Hematopoietic multipotent progenitor cell (in vitro differentiated cells): ENCODE measurements at regions not wholly inside any gene's neighbourhood (a gene's known extent, or its start where the extent isn't known, plus 50 kb on each side); places are given as distances from the start of the nearest gene placed in this dataset.
"Not testable (repeated sequence)": the region's sequence is repeated elsewhere in the genome, so short reads cannot be mapped to it uniquely, and the experiment has no call there.

Experiments used
- DNase-seq, 3 donors: peaks; one replicate each; pipeline ENCODE4 v3.0.0-alpha.2; 2011 to 2015; ENCODE audit warnings: low read depth in 2 of 3, low spot score in 2 of 3

GRCh38 chr18:8882632-8883408, 177.5 kb downstream of the MTCL1 start:
- DNase-seq = no peak

- no peak for DNase-seq
Measured at GRCh38 chr18:8883409-8883668, 178.0 kb downstream of the MTCL1 start.

- DNase-seq = not testable (repeated sequence)
Measured at GRCh38 chr18:8887877-8888276, 182.5 kb downstream of the MTCL1 start.

- DNase-seq = no peak
Measured at GRCh38 chr18:8889489-8889888, 184.1 kb downstream of the MTCL1 start.

- DNase-seq = not testable (repeated sequence)
Measured at GRCh38 chr18:8890503-8890902, 185.1 kb downstream of the MTCL1 start.

- no peak for DNase-seq
Measured at GRCh38 chr18:8890957-8891464, 185.7 kb downstream of the MTCL1 start.

- no peak for DNase-seq
Measured at GRCh38 chr18:8893221-8893620, 187.9 kb downstream of the MTCL1 start.

- no peak for DNase-seq
Measured at GRCh38 chr18:8893628-8894231, 188.4 kb downstream of the MTCL1 start.

GRCh38 chr18:8894823-8895222, 189.5 kb downstream of the MTCL1 start:
- no peak for DNase-seq

GRCh38 chr18:8895341-8895740, 190.0 kb downstream of the MTCL1 start:
- no peak for DNase-seq

- no peak for DNase-seq
Measured at GRCh38 chr18:8895987-8896619, 190.7 kb downstream of the MTCL1 start.

GRCh38 chr18:8899000-8899399, 193.6 kb downstream of the MTCL1 start:
- no peak for DNase-seq

- DNase-seq = no peak
Measured at GRCh38 chr18:8900552-8900951, 195.2 kb downstream of the MTCL1 start.

GRCh38 chr18:8901019-8901418, 195.7 kb downstream of the MTCL1 start:
- no peak for DNase-seq

GRCh38 chr18:8904316-8904715, 198.2 kb upstream of the NDUFV2 start:
- no peak for DNase-seq

- no peak for DNase-seq
Measured at GRCh38 chr18:8908792-8909510, 193.5 kb upstream of the NDUFV2 start.

GRCh38 chr18:8910186-8910822, 192.2 kb upstream of the NDUFV2 start:
- no peak for DNase-seq

- no peak for DNase-seq
Measured at GRCh38 chr18:8910843-8911242, 191.7 kb upstream of the NDUFV2 start.

- DNase-seq = no peak
Measured at GRCh38 chr18:8911408-8912340, 190.8 kb upstream of the NDUFV2 start.
